ENCODE measurements at regions not wholly inside any gene's neighbourhood (a gene's known extent, or its start where the extent isn't known, plus 50 kb on each side); places are given as distances from the start of the nearest gene placed in this dataset.

- DNase-seq (ENCODE audit: low read depth): no peak
- no peak overlapping the region for H3K4me3 ChIP-seq (ENCODE audit: control insufficient read depth, low read depth, low read length)
- no peak for TF ChIP-seq CTCF (conservative IDR thresholded peaks at IDR 0.05; ENCODE audit: control insufficient read depth, insufficient read depth, low read depth, low read length)
Measured at GRCh38 chr5:61215996-61216395, 53.7 kb upstream of the SMIM15 start.

- TF ChIP-seq CTCF (conservative IDR thresholded peaks at IDR 0.05; ENCODE audit: control insufficient read depth, insufficient read depth, low read depth, low read length): no peak
- H3K4me3 ChIP-seq (ENCODE audit: control insufficient read depth, low read depth, low read length): no peak overlapping the region
- no peak for DNase-seq (ENCODE audit: low read depth)
Measured at GRCh38 chr5:61216741-61217140, 54.5 kb upstream of the SMIM15 start.

- no peak overlapping the region for H3K4me3 ChIP-seq (ENCODE audit: control insufficient read depth, low read depth, low read length)
- no peak for TF ChIP-seq CTCF (conservative IDR thresholded peaks at IDR 0.05; ENCODE audit: control insufficient read depth, insufficient read depth, low read depth, low read length)
- DNase-seq (ENCODE audit: low read depth): no peak
Measured at GRCh38 chr5:61217214-61217613, 54.9 kb upstream of the SMIM15 start.

GRCh38 chr5:61228229-61228628, 66.0 kb upstream of the SMIM15 start:
- H3K4me3 ChIP-seq (ENCODE audit: control insufficient read depth, low read depth, low read length): no peak overlapping the region
- DNase-seq (ENCODE audit: low read depth): no peak
- no peak for TF ChIP-seq CTCF (conservative IDR thresholded peaks at IDR 0.05; ENCODE audit: control insufficient read depth, insufficient read depth, low read depth, low read length)

GRCh38 chr5:61228691-61229280, 66.5 kb upstream of the SMIM15 start:
- no peak for TF ChIP-seq CTCF (conservative IDR thresholded peaks at IDR 0.05; ENCODE audit: control insufficient read depth, insufficient read depth, low read depth, low read length)
- peak; percentile 55 for DNase-seq (ENCODE audit: low read depth)
- H3K4me3 ChIP-seq (ENCODE audit: control insufficient read depth, low read depth, low read length): no peak overlapping the region

GRCh38 chr5:61229416-61229815, 67.1 kb upstream of the SMIM15 start:
- no peak for DNase-seq (ENCODE audit: low read depth)
- H3K4me3 ChIP-seq (ENCODE audit: control insufficient read depth, low read depth, low read length): no peak overlapping the region
- no peak for TF ChIP-seq CTCF (conservative IDR thresholded peaks at IDR 0.05; ENCODE audit: control insufficient read depth, insufficient read depth, low read depth, low read length)

GRCh38 chr5:61230492-61230891, 68.2 kb upstream of the SMIM15 start:
- DNase-seq (ENCODE audit: low read depth): no peak
- TF ChIP-seq CTCF (conservative IDR thresholded peaks at IDR 0.05; ENCODE audit: control insufficient read depth, insufficient read depth, low read depth, low read length): no peak
- no peak overlapping the region for H3K4me3 ChIP-seq (ENCODE audit: control insufficient read depth, low read depth, low read length)

All from fibroblast of mammary gland (primary cell).